ENCODE measurements at regions not wholly inside any gene's neighbourhood (a gene's known extent, or its start where the extent isn't known, plus 50 kb on each side); places are given as distances from the start of the nearest gene placed in this dataset.

GRCh38 chr4:32855622-32856021, 2135.5 kb downstream of the PCDH7 start:
- DNase-seq, result no peak
- intact Hi-C loops (cut with micrococcal nuclease), result no loop called here
- H3K36me3 ChIP-seq (replicated peaks in 1 of 2; ENCODE audit: control insufficient read depth in 1 of 2, insufficient read depth in 2 of 2, low read length in 2 of 2), result no peaks in the 10 kb centered on the region
- H4K20me1 ChIP-seq (ENCODE audit: insufficient read depth, low read length), result no peaks in the 10 kb centered on the region
- Mint-ChIP-seq H3K27me3 (ENCODE audit: low read depth in 3 of 3) (no peaks in the 10 kb centered on the region), H3K4me3 (no peak overlapping the region), H3K4me1 (no peaks in the 10 kb centered on the region), H3K9me3 (peaks cover 0 to 5% (median 0%) of the 10 kb centered on the region in 7 donors), H3K36me3 (no peaks in the 10 kb centered on the region), H3K27ac (no peak overlapping the region)
- no peak overlapping the region for H3K4me2 ChIP-seq (replicated peaks; ENCODE audit: extremely low read depth, low read length, poor library complexity, severe bottlenecking)
- no peak overlapping the region for H3K9ac ChIP-seq (ENCODE audit: insufficient read depth, low read length, poor library complexity, severe bottlenecking)
- no CpG with 5 or more reads among the region's 2 CpGs for WGBS (ENCODE audit: insufficient coverage)
- no peaks in the 10 kb centered on the region for H3K4me1 ChIP-seq (ENCODE audit: control insufficient read depth in 1 of 2, insufficient read depth in 2 of 2, low read length in 2 of 2)
- no peak overlapping the region for H3K27ac ChIP-seq (ENCODE audit: low read depth in 1 of 2, low read length in 2 of 2)
- H2AFZ ChIP-seq (ENCODE audit: insufficient read depth, low read depth, low read length, poor library complexity, severe bottlenecking), result no peak overlapping the region
- H3K4me3 ChIP-seq (replicated peaks in 1 of 3; ENCODE audit: low read depth in 2 of 3, low read length in 3 of 3), result no peak overlapping the region
- no peak for TF ChIP-seq CTCF (IDR thresholded peaks at IDR 0.05)
- H3K27me3 ChIP-seq (ENCODE audit: control insufficient read depth in 2 of 2, insufficient read depth in 2 of 2, low read length in 2 of 2), result no peaks in the 10 kb centered on the region
- no peaks in the 10 kb centered on the region for H3K79me2 ChIP-seq (ENCODE audit: insufficient read depth, low read length)
- peaks cover 0 to 3% of the 10 kb centered on the region in 2 donors for H3K9me3 ChIP-seq (replicated peaks in 1 of 2; ENCODE audit: control insufficient read depth in 1 of 2, insufficient read depth in 1 of 2, low read length in 2 of 2)

- Histone ChIP-seq H3K79me2 (ENCODE audit: insufficient read depth, low read length) (no peaks in the 10 kb centered on the region), H3K9me3 (replicated peaks in 1 of 2; ENCODE audit: control insufficient read depth in 1 of 2, insufficient read depth in 1 of 2, low read length in 2 of 2) (no peaks in the 10 kb centered on the region), H3K27ac (ENCODE audit: low read depth in 1 of 2, low read length in 2 of 2) (no peak overlapping the region), H3K4me1 (ENCODE audit: control insufficient read depth in 1 of 2, insufficient read depth in 2 of 2, low read length in 2 of 2) (no peaks in the 10 kb centered on the region), H3K4me3 (replicated peaks in 1 of 3; ENCODE audit: low read depth in 2 of 3, low read length in 3 of 3) (no peak overlapping the region), H3K36me3 (replicated peaks in 1 of 2; ENCODE audit: control insufficient read depth in 1 of 2, insufficient read depth in 2 of 2, low read length in 2 of 2) (no peaks in the 10 kb centered on the region), H3K27me3 (ENCODE audit: control insufficient read depth in 2 of 2, insufficient read depth in 2 of 2, low read length in 2 of 2) (no peaks in the 10 kb centered on the region), H3K9ac (ENCODE audit: insufficient read depth, low read length, poor library complexity, severe bottlenecking) (no peak overlapping the region), H2AFZ (ENCODE audit: insufficient read depth, low read depth, low read length, poor library complexity, severe bottlenecking) (no peak overlapping the region), H4K20me1 (ENCODE audit: insufficient read depth, low read length) (no peaks in the 10 kb centered on the region), H3K4me2 (replicated peaks; ENCODE audit: extremely low read depth, low read length, poor library complexity, severe bottlenecking) (no peak overlapping the region)
- Mint-ChIP-seq H3K27me3 (ENCODE audit: low read depth in 3 of 3) (no peaks in the 10 kb centered on the region), H3K4me1 (no peaks in the 10 kb centered on the region), H3K4me3 (no peak overlapping the region), H3K9me3 (no peaks in the 10 kb centered on the region), H3K36me3 (no peaks in the 10 kb centered on the region), H3K27ac (no peak overlapping the region)
- DNase-seq, result no peak
- intact Hi-C loops (cut with micrococcal nuclease), result no loop called here
- no CpG with 5 or more reads among the region's 1 CpG for WGBS (ENCODE audit: insufficient coverage)
- no peak for TF ChIP-seq CTCF (IDR thresholded peaks at IDR 0.05)
These were observed 2138.2 kb downstream of the PCDH7 start for GRCh38 chr4:32858361-32858760.
